Tongue (tissue), 1 donor: ENCODE measurements at regions not wholly inside any gene's neighbourhood (a gene's known extent, or its start where the extent isn't known, plus 50 kb on each side); places are given as distances from the start of the nearest gene placed in this dataset.

ENCODE experiments used
- DNase-seq: peaks from one replicate; pipeline ENCODE4 v3.0.0-alpha.2; 2015

DNA sequence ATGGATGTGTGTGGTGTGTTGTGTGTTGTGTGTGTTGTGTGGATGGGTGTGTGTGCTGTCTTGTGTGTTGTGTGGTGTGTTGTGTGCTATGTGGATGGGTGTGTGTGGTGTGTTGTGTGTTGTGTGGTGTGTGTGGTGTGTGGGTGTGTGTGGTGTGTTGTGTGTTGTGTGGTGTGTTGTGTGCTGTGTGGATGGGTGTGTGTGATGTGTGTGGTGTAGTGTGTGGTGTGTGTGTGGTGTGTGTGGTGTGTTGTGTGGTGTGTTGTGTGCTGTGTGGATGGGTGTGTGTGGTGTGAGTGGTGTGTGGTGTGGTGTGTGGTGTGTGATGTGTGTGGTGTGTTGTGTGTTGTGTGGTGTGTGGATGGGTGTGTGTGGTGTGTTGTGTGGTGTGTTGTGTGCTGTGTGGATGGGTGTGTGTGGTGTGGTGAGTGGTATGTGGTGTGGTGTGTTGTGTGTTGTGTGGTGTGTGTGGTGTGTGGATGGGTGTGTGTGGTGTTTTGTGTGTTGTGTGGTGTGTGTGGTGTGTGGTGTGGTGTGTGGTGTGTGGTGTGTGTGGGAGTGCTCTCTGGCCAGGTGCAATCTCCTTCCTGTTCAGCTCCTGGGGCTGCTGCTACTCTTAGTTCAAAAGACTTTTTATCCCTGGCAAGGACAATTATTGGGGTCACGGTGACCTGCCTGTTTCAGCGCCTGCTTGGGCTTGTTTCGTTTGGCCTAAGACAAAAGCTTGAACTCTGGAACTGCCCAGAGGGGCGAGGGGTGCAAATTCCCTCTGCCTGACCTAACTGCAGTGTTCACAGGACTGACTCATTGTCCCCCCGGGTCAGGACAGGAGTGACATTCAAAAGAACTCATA is 101.1 kb downstream of the UBIAD1 start:
- DNase-seq, result no peak

- no peak for DNase-seq
Observed at GRCh38 chr1:11374748-11375110, 101.7 kb downstream of the UBIAD1 start.

- DNase-seq, result no peak
Observed at GRCh38 chr1:11377001-11377583, 101.9 kb upstream of the DISP3 start.

- DNase-seq, result no peak
Observed at GRCh38 chr1:11377954-11378353, 101.0 kb upstream of the DISP3 start.

- DNase-seq, result no peak
Observed at GRCh38 chr1:11379851-11380250, 99.1 kb upstream of the DISP3 start.

- DNase-seq, result no peak
Observed at GRCh38 chr1:11380500-11380899, 98.5 kb upstream of the DISP3 start.

GRCh38 chr1:11383553-11384169 is 95.3 kb upstream of the DISP3 start:
- no peak for DNase-seq

GRCh38 chr1:11384170-11384554 is 94.8 kb upstream of the DISP3 start:
- DNase-seq, result no peak

- DNase-seq, result no peak
Observed at GRCh38 chr1:11387829-11388228, 91.1 kb upstream of the DISP3 start.

- DNase-seq, result no peak
Observed at GRCh38 chr1:11388617-11389016, 90.3 kb upstream of the DISP3 start.

- DNase-seq, result no peak
Observed at GRCh38 chr1:11391327-11391726, 87.6 kb upstream of the DISP3 start.

- DNase-seq, result no peak
Observed at GRCh38 chr1:11391886-11392285, 87.1 kb upstream of the DISP3 start.

DNA sequence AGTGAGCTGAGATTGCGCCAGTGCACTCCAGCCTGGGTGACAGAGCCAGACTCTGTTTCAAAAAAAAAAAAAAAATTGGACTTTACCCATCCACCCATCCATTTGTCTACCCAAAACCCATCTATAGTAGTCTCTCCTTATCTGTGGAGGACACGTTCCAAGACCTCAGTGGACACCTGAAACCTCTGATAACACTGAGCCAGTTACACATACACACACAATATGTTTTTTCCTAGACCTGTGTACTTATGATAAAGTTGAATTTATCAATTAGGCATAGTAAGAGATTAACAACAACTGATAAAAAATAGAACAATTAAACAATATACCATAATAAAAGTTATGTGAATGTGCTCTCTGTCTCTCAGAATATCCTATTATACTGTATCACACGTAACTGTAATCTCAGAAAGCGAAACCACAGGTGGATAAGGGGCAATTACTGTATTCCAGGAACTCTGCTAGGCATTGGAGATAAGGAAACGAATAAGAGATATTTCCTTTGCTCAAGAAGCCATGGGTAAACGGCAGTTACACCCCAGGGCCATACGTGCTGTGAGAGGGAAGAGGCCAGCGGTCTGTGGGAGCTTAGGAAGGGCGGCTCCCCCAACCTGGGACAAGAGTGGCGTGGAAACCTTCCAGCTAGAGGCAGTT is 84.2 kb upstream of the DISP3 start:
- DNase-seq, result no peak

- DNase-seq, result no peak
Observed at GRCh38 chr1:11395616-11396015, 83.3 kb upstream of the DISP3 start.

DNA sequence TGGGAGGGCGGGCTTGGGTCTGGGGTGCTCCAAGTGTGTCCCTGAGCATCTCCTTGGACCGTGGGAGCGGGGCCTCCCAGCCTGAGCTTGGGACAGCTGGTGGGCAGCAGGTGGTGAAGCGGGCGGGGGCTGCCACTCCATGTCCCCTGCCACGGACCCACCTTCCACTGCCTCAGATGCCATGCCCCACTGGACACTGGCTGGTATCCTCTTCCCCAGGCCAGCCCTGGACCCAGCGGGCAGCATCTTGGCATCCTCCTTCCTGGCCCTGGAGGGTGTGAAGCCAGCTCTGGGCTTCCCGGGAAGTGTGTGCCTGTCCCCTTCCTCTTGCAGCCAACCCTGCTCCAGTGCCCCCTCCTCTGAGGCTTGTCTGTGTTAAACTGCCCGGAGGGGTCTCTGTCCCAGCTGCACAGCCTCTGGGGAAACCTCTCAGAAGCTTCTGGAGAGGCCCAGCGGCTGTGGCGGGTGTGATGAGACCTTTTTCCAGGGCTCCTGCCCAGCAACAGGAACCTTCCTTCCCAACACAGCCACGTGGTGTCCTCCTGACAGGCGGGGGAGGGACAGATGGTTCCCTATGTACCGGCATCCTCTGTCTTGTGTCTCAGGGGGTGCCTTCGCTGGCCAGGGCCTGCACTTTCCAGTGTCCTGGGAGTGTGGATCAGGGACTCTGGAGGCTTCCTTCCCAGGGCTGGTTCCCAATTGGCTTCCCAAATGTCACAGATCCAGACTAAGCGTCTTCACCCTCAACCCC is 81.6 kb upstream of the DISP3 start:
- DNase-seq, result peak; percentile 9

GRCh38 chr1:11399250-11399649 is 79.7 kb upstream of the DISP3 start:
- DNase-seq, result no peak

DNA sequence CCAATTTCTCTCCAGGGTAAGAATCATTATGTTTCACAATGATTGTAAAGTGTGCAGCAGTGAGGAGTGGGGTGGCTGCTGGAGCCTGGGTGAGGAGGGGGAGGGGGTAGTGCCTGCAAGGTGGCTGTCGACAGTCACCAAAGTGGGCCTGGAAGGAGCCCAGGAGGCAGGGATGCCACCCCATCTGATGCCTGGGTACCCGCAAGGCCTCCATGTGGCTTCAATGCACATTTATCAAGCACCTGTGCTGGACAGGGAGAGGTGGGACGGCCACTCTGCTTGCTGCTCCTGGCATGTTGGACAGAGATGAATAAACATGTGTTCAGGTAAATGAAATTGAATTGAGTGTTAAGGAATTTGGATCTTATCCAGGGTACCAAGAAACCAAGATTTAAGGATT is 78.8 kb upstream of the DISP3 start:
- DNase-seq, result no peak

DNA sequence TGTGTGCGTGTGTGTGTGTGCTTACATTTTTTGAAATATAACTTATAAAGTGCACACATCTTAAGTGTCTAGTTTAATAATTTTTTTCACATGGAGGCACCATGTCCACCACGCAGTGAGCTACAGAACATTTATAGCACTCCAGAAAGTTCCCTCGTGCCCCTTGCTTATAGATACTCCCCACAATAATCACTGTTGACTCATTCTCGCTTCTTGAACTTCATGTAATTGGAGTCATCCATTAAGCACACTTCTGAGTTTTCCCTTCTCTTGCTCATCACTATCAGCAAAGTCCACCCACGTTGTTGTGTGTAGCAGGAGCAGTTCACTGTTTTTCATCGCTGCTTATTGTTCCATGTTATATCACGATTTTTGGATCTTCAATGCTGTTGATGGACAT is 78.4 kb upstream of the DISP3 start:
- DNase-seq, result no peak

DNA sequence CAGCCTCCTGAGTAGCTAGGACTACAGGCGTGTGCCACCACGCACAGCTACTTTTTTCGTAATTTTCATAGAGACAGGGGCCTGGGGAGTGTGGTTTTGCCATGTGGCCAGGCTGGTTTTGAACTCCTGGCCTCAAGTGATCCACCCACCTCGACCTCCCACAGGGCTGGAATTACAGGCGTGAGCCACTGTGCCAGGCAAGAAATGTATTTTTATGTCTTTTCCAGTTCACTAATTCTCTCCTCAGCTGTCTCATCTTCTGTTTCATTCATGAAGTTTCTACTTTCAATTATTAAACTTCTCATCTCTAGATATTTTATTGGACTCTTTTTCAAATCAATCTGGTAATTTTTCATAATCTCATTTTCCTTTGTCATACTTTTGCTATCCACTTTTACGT is 72.1 kb upstream of the DISP3 start:
- no peak for DNase-seq

- no peak for DNase-seq
Observed at GRCh38 chr1:11407301-11407994, 71.5 kb upstream of the DISP3 start.

DNA sequence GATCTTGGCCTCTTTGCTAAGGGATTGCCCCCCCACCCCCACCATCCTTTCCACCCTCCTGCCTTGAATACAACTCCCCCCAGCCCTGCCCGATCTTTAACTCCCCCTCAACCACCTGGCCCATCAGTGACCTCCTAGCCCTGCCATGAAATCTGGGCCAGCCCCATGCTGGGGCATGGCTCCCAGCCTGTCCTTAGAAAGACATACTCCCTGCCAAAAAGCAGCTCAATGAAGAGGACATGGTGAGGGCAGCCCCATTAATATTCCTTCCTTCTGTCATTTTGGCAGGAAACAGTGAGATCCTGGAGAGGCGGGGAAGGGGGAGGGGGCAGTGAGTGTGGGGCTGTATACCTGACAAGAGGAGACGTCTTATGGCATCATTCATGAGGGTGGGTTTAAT is 66.8 kb upstream of the DISP3 start:
- DNase-seq, result no peak

DNA sequence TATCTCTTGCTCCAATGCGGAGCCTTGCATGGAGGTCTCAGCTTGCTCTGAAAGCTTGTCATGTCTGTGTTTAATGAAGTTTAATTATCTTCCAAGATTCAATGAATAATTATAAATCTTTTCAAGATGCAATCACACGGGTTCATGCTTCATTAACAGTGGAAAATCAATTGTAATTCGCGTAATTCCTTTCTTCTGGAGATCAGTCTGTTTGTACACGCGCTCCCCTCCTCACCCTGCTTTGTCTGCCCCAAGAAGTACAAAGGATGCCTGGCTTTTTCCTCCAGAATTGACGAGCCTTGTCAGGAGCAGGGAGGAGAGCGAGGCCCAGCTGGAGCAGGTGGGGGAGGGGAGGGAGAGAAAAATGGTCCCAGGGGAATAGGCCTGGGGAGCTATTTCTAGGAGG is 65.0 kb upstream of the DISP3 start:
- DNase-seq, result peak; percentile 31
